ELR (cell line): ENCODE measurements at regions not wholly inside any gene's neighbourhood (a gene's known extent, or its start where the extent isn't known, plus 50 kb on each side); places are given as distances from the start of the nearest gene placed in this dataset.
"Not testable (repeated sequence)": the region's sequence is repeated elsewhere in the genome, so short reads cannot be mapped to it uniquely, and the experiment has no call there.

Experiments
- DNase-seq: peaks from one replicate; pipeline ENCODE4 v3.0.0-alpha.2; 2015; ENCODE audit warnings: low read depth

- DNase-seq = no peak
Measured at GRCh38 chr12:42030588-42030987, 114.1 kb downstream of the GXYLT1 start.

- no peak for DNase-seq
Measured at GRCh38 chr12:42027546-42027945, 117.1 kb downstream of the GXYLT1 start.

- DNase-seq = no peak
Measured at GRCh38 chr12:42024495-42024830, 120.2 kb downstream of the GXYLT1 start.

GRCh38 chr12:42023733-42024494, 120.8 kb downstream of the GXYLT1 start:
- peak; percentile 72 for DNase-seq

- not testable (repeated sequence) for DNase-seq
Measured at GRCh38 chr12:42021937-42022336, 122.7 kb downstream of the GXYLT1 start.

GRCh38 chr12:42021469-42021868, 123.2 kb downstream of the GXYLT1 start:
- DNase-seq = no peak

- DNase-seq = no peak
Measured at GRCh38 chr12:42020226-42020625, 124.4 kb downstream of the GXYLT1 start.

- no peak for DNase-seq
Measured at GRCh38 chr12:42019746-42020145, 124.9 kb downstream of the GXYLT1 start.

- no peak for DNase-seq
Measured at GRCh38 chr12:42017051-42017450, 127.6 kb downstream of the GXYLT1 start.

- DNase-seq = no peak
Measured at GRCh38 chr12:42015051-42015461, 129.6 kb downstream of the GXYLT1 start.

- not testable (repeated sequence) for DNase-seq
Measured at GRCh38 chr12:42012501-42012900, 132.2 kb downstream of the GXYLT1 start.

GRCh38 chr12:42010715-42011114, 134.0 kb downstream of the GXYLT1 start:
- DNase-seq = no peak

- DNase-seq = no peak
Measured at GRCh38 chr12:42010257-42010656, 134.4 kb downstream of the GXYLT1 start.

GRCh38 chr12:42008996-42009395, 135.7 kb downstream of the GXYLT1 start:
- no peak for DNase-seq

GRCh38 chr12:42003031-42003430, 141.6 kb downstream of the GXYLT1 start:
- DNase-seq = no peak

GRCh38 chr12:42002563-42002962, 142.1 kb downstream of the GXYLT1 start:
- DNase-seq = no peak

GRCh38 chr12:41998436-41998835, 146.2 kb downstream of the GXYLT1 start:
- DNase-seq = no peak

- DNase-seq = no peak
Measured at GRCh38 chr12:41993283-41993682, 151.4 kb downstream of the GXYLT1 start.

GRCh38 chr12:41992692-41993215, 151.9 kb downstream of the GXYLT1 start:
- DNase-seq = no peak

GRCh38 chr12:41992022-41992421, 152.7 kb downstream of the GXYLT1 start:
- DNase-seq = no peak

GRCh38 chr12:41988715-41989114, 156.0 kb downstream of the GXYLT1 start:
- no peak for DNase-seq

GRCh38 chr12:41986513-41986912, 158.2 kb downstream of the GXYLT1 start:
- DNase-seq = not testable (repeated sequence)

GRCh38 chr12:41983856-41984255, 160.8 kb downstream of the GXYLT1 start:
- DNase-seq = no peak

GRCh38 chr12:41983394-41983793, 161.3 kb downstream of the GXYLT1 start:
- no peak for DNase-seq
